HG02981 (cell line): ENCODE measurements at regions not wholly inside any gene's neighbourhood (a gene's known extent, or its start where the extent isn't known, plus 50 kb on each side); places are given as distances from the start of the nearest gene placed in this dataset.

Experiments
- ATAC-seq: cut with Tn5 transposase; IDR thresholded peaks from one replicate; pipeline ENCODE4 v1.9.1; 2021; ENCODE audit warnings: mild to moderate bottlenecking, moderate library complexity; ENCODE audit not compliant: unreplicated experiment

- no peak for ATAC-seq
Measured at GRCh38 chr16:85497622-85498314, 115.4 kb upstream of the GSE1 start.

GRCh38 chr16:85498607-85499006 is 114.5 kb upstream of the GSE1 start:
- no peak for ATAC-seq

- no peak for ATAC-seq
Measured at GRCh38 chr16:85500220-85500619, 112.9 kb upstream of the GSE1 start.

GRCh38 chr16:85501900-85502299 is 111.2 kb upstream of the GSE1 start:
- ATAC-seq, result no peak

GRCh38 chr16:85502357-85502756 is 110.8 kb upstream of the GSE1 start:
- no peak for ATAC-seq

- ATAC-seq, result no peak
Measured at GRCh38 chr16:85503679-85504231, 109.4 kb upstream of the GSE1 start.

GRCh38 chr16:85504242-85504641 is 108.9 kb upstream of the GSE1 start:
- no peak for ATAC-seq

GRCh38 chr16:85505794-85506634 is 107.1 kb upstream of the GSE1 start:
- ATAC-seq, result no peak

- no peak for ATAC-seq
Measured at GRCh38 chr16:85506635-85506911, 106.5 kb upstream of the GSE1 start.

- ATAC-seq, result no peak
Measured at GRCh38 chr16:85507342-85507741, 105.8 kb upstream of the GSE1 start.

GRCh38 chr16:85508388-85508787 is 104.7 kb upstream of the GSE1 start:
- no peak for ATAC-seq

- ATAC-seq, result no peak
Measured at GRCh38 chr16:85508993-85509392, 104.1 kb upstream of the GSE1 start.

GRCh38 chr16:85510041-85510659 is 103.0 kb upstream of the GSE1 start:
- no peak for ATAC-seq

- ATAC-seq, result no peak
Measured at GRCh38 chr16:85511938-85512807, 100.9 kb upstream of the GSE1 start.

GRCh38 chr16:85512808-85513115 is 100.4 kb upstream of the GSE1 start:
- no peak for ATAC-seq

GRCh38 chr16:85513180-85513579 is 99.9 kb upstream of the GSE1 start:
- no peak for ATAC-seq

- ATAC-seq, result no peak
Measured at GRCh38 chr16:85513649-85514048, 99.5 kb upstream of the GSE1 start.

- ATAC-seq, result no peak
Measured at GRCh38 chr16:85514295-85514597, 98.9 kb upstream of the GSE1 start.

- ATAC-seq, result no peak
Measured at GRCh38 chr16:85514598-85515318, 98.4 kb upstream of the GSE1 start.

GRCh38 chr16:85515319-85515745 is 97.8 kb upstream of the GSE1 start:
- ATAC-seq, result no peak
